NCI-H69 (cell line): ENCODE measurements at regions not wholly inside any gene's neighbourhood (a gene's known extent, or its start where the extent isn't known, plus 50 kb on each side); places are given as distances from the start of the nearest gene placed in this dataset.

ENCODE experiments used
- DNase-seq: peaks from one replicate; lab custom pipeline; 2025; lab: John Stamatoyannopoulos, UW

GRCh38 chr2:241983571-241984270 is 114.2 kb downstream of the RTP5 start:
- no peak for DNase-seq

GRCh38 chr2:241984271-241984655 is 114.7 kb downstream of the RTP5 start:
- DNase-seq = no peak

GRCh38 chr2:241984658-241985057 is 115.1 kb downstream of the RTP5 start:
- no peak for DNase-seq

GRCh38 chr2:241985161-241985985 is 115.8 kb downstream of the RTP5 start:
- peak; percentile 18 for DNase-seq

- peak; percentile 18 for DNase-seq
These were observed 116.4 kb downstream of the RTP5 start for GRCh38 chr2:241985986-241986329.

GRCh38 chr2:241986836-241987641 is 117.5 kb downstream of the RTP5 start:
- no peak for DNase-seq

- no peak for DNase-seq
These were observed 118.2 kb downstream of the RTP5 start for GRCh38 chr2:241987726-241988125.

GRCh38 chr2:241988146-241988545 is 118.6 kb downstream of the RTP5 start:
- no peak for DNase-seq

- no peak for DNase-seq
These were observed 119.5 kb downstream of the RTP5 start for GRCh38 chr2:241989074-241989473.

GRCh38 chr2:241990466-241990865 is 120.9 kb downstream of the RTP5 start:
- DNase-seq = no peak

- DNase-seq = no peak
These were observed 121.8 kb downstream of the RTP5 start for GRCh38 chr2:241991299-241991698.

GRCh38 chr2:241992753-241993152 is 123.2 kb downstream of the RTP5 start:
- DNase-seq = no peak

GRCh38 chr2:241993386-241994005 is 124.0 kb downstream of the RTP5 start:
- DNase-seq = no peak

- DNase-seq = no peak
These were observed 124.6 kb downstream of the RTP5 start for GRCh38 chr2:241994086-241994485.

GRCh38 chr2:241994556-241995213 is 125.2 kb downstream of the RTP5 start:
- no peak for DNase-seq

- DNase-seq = no peak
These were observed 126.6 kb downstream of the RTP5 start for GRCh38 chr2:241996100-241996499.

GRCh38 chr2:241997017-241997416 is 127.5 kb downstream of the RTP5 start:
- DNase-seq = no peak

GRCh38 chr2:241999184-241999583 is 129.7 kb downstream of the RTP5 start:
- no peak for DNase-seq

GRCh38 chr2:242001853-242002252 is 132.3 kb downstream of the RTP5 start:
- DNase-seq = no peak

GRCh38 chr2:242002944-242003343 is 133.4 kb downstream of the RTP5 start:
- DNase-seq = no peak

- no peak for DNase-seq
These were observed 134.8 kb downstream of the RTP5 start for GRCh38 chr2:242004223-242004901.
